D721Med (cell line): ENCODE measurements at regions not wholly inside any gene's neighbourhood (a gene's known extent, or its start where the extent isn't known, plus 50 kb on each side); places are given as distances from the start of the nearest gene placed in this dataset.
"Not testable (repeated sequence)": the region's sequence is repeated elsewhere in the genome, so short reads cannot be mapped to it uniquely, and the experiment has no call there.

Experiments
- DNase-seq: peaks from one replicate; pipeline ENCODE4 v3.0.0; 2011; ENCODE audit warnings: low spot score; ENCODE audit not compliant: insufficient read length
- FAIRE-seq: peaks from 2 replicates; lab custom pipeline; 2011; peaks lifted over from hg19 to GRCh38; lab: Jason Lieb, UNC
- TF ChIP-seq, protein P1 (sequence below): IDR thresholded peaks from 2 replicates; pipeline ENCODE4 v1.5.1; 2012; ENCODE audit warnings: mild to moderate bottlenecking, control low read depth; ENCODE audit not compliant: insufficient read depth; ENCODE audit errors: missing control alignments

DNA sequence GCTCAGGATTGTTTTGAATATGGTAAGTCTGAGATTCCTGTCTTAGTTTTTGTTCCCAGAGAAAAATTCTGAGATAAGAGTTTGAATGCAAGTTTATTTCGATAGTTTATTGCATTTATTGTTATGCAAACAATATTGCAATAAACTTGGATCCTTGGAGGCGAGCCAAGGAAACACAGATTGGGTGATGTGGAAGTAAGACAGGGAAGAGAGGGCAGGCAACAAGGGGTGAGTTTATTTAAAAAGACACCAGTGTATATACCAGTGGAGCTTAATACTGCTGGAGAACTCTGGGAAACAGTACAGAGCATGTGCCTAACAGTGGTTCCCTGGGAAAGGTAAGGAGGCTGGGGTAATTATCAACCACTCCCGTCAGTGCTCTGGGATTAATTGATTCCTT lies 87.5 kb upstream of the NEDD4L start:
- TF ChIP-seq, protein P1, sequence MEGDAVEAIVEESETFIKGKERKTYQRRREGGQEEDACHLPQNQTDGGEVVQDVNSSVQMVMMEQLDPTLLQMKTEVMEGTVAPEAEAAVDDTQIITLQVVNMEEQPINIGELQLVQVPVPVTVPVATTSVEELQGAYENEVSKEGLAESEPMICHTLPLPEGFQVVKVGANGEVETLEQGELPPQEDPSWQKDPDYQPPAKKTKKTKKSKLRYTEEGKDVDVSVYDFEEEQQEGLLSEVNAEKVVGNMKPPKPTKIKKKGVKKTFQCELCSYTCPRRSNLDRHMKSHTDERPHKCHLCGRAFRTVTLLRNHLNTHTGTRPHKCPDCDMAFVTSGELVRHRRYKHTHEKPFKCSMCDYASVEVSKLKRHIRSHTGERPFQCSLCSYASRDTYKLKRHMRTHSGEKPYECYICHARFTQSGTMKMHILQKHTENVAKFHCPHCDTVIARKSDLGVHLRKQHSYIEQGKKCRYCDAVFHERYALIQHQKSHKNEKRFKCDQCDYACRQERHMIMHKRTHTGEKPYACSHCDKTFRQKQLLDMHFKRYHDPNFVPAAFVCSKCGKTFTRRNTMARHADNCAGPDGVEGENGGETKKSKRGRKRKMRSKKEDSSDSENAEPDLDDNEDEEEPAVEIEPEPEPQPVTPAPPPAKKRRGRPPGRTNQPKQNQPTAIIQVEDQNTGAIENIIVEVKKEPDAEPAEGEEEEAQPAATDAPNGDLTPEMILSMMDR = no peak
- DNase-seq = no peak
- FAIRE-seq = peak; percentile 73

DNA sequence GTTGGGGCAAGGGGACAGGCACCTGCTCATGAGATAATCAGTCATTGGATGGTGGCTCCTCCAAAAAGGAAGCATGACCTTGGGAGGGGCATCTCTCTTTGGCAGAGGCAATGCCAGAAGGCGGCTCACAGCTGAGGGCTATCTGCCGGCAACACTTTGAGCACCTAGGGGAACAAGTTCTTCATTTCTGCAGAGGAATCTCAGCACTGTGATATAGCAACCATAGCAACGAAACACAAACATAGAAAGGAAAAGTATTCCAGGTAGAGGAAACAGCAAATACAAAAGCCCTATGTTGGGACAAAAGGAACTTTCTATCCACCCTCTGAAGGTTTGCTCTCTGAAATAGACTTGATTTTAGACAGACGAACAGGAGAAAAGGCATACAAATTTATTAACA lies 89.1 kb upstream of the NEDD4L start:
- FAIRE-seq = no peak
- no peak for DNase-seq
- TF ChIP-seq, protein P1 = no peak

DNA sequence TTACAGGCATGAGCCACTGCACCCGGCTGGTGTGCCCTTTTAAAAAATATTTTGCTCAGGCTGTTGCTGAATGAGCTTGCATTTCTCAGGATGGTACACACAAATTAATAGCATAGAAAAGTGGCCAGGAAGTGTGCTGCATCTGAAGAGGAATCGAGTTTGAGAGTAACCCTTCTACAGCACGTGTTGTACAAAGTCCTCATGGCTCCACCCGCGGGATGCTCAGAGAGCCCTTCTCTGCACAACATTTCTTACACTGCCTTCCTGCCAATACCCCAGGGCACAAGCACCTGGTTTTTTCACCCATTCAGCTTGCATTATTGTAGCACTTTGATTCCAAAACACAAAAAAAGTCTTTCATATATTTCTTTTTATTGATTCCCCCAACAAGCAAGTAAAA lies 90.1 kb upstream of the NEDD4L start:
- FAIRE-seq (no peak), DNase-seq (no peak)
- TF ChIP-seq, protein P1 = no peak

DNA sequence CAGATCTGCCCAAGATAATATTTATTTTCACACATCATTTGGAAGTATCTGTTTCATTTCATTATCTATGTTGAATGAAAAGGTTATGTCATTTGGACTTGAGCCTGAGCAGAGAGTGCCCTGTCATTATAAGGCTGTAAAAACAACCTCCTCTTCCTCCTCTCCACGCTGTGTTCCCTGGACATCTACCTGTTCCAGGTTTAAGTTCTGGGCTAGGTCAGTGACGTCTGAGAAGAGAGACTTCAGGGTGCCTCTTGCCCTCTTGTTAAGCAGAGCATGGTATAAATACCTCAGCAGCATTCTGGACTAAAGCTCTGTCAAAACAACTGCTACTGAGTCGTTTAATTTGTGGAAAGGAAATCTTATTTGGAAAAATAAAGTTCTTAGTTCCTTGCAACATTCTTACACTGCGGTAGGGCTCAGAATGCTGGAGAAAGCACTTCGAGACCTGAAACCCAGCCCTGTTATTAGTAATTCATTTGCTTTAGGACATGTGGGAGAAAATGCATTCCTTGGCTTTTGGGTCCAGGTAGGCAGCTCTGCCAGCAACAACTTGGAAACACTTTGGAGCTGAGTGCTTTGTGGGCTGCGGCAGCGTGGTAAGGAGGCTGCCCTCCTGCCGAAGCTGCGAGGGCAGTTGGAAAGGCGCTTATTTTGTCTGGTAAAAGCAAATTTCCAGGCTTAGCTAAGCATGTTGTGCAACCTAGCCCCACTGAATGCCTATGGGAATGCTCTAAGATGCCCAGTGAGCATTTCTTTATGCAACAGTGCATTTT lies 91.8 kb upstream of the NEDD4L start:
- DNase-seq = no peak
- peak; percentile 68 for FAIRE-seq

DNA sequence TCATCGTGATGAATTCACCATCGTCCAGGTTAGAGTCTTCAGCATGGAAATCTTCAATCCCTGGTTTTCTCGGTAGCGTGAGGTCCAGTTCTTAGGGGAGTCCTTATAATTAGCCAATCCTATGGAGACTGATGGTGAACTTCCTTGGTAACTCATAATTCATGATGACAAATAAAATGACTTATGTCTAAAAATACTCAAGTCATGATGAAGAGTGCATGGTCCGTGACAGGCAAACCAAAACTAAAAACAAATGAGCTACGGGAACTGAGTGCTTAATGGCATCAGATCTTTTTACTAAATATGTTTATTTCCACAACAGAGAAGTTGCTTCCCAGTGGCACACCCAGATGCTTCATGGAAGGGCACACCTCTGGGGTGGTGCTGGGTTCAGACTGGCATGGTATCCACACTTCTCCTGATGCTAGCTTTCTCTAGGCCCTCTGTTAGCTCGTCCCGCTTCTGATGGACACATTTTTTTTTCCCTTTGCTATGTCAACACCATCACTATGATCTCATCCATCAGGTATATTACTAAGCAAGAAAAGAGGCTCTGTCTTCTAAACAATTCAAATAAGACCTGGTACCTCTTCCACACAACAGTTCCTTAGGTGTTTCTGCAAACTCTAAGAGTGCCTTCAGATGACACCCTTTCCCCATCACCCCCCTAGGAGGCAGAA lies 92.8 kb upstream of the NEDD4L start:
- peak; percentile 89 for FAIRE-seq
- TF ChIP-seq, protein P1 = no peak
- DNase-seq = no peak

More for the DNA sequence above, 91.8 kb upstream of the NEDD4L start:
- TF ChIP-seq, protein P1 = no peak

DNA sequence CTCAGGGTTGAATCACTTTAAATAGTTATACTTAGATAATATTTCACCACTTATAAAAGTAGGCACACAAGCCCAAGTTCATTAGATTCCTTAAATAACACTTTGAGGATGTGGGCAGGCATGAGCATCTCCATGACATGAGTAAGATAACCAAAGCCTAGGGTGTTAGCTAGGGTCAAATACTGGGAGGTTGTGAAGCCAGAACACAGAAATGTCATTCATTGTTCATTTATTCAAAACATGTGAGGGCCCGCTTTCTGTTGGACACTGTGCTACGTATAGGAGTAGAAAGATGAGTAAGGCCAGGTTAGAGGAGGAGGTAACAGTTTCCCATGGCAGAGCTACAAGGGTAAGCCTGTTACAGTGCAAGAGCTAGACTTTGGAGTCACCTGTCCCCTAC lies 93.5 kb upstream of the NEDD4L start:
- TF ChIP-seq, protein P1 = no peak
- no peak for DNase-seq
- peak; percentile 81 for FAIRE-seq

DNA sequence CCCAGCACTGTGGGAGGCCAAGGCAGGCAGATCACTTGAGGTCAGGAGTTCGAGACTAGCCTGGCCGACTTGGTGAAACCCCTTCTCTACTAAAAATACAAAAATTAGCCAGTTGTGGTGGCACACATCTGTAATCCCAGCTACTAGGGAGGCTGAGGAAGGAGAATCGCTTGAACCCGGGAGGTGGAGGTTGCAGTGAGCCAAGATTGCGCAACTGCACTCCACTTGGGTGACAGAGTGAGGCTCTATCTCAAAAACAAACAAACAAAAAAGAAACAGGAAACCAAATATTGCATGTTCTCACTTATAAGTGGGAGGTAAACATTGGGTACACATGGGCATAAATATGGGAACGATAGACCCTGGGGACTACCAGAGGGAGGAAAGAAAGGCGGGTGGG lies 94.7 kb upstream of the NEDD4L start:
- not testable (repeated sequence) for DNase-seq
- FAIRE-seq = peak; percentile 29
